WERI-Rb-1 (cell line): ENCODE measurements at regions not wholly inside any gene's neighbourhood (a gene's known extent, or its start where the extent isn't known, plus 50 kb on each side); places are given as distances from the start of the nearest gene placed in this dataset.

Source experiments
- DNase-seq: peaks from one replicate; pipeline ENCODE4 v3.0.0-alpha.2; 2020
- H3K27ac ChIP-seq: fragments of 250-450 bp; sonication (Bioruptor Pico); 2 replicates; pipeline ENCODE4 v1.5.1; 2020; ENCODE audit warnings: mild to moderate bottlenecking, moderate library complexity
- H3K27me3 ChIP-seq: fragments of 250-450 bp; sonication (Bioruptor Pico); 2 replicates; pipeline ENCODE4 v1.5.1; 2021; ENCODE audit warnings: mild to moderate bottlenecking, low read depth, moderate library complexity; ENCODE audit not compliant: insufficient read depth, severe bottlenecking
- H3K36me3 ChIP-seq: fragments of 250-450 bp; sonication (Bioruptor Pico); 2 replicates; pipeline ENCODE4 v1.5.1; 2020; ENCODE audit warnings: mild to moderate bottlenecking, moderate library complexity
- H3K4me3 ChIP-seq: 2 replicates; pipeline ENCODE4 v1.5.1; 2011; ENCODE audit warnings: low read depth, mild to moderate bottlenecking, control low read depth, low read length
- H3K9me3 ChIP-seq: fragments of 250-450 bp; sonication (Bioruptor Pico); 2 replicates; pipeline ENCODE4 v1.5.1; 2021; ENCODE audit warnings: mild to moderate bottlenecking, moderate library complexity; ENCODE audit not compliant: severe bottlenecking
- TF ChIP-seq, protein P1 (sequence below): IDR thresholded peaks from 2 replicates; pipeline ENCODE4 v1.5.1; 2011; ENCODE audit warnings: low read depth, mild to moderate bottlenecking, control low read depth, inconsistent platforms, low read length

DNA sequence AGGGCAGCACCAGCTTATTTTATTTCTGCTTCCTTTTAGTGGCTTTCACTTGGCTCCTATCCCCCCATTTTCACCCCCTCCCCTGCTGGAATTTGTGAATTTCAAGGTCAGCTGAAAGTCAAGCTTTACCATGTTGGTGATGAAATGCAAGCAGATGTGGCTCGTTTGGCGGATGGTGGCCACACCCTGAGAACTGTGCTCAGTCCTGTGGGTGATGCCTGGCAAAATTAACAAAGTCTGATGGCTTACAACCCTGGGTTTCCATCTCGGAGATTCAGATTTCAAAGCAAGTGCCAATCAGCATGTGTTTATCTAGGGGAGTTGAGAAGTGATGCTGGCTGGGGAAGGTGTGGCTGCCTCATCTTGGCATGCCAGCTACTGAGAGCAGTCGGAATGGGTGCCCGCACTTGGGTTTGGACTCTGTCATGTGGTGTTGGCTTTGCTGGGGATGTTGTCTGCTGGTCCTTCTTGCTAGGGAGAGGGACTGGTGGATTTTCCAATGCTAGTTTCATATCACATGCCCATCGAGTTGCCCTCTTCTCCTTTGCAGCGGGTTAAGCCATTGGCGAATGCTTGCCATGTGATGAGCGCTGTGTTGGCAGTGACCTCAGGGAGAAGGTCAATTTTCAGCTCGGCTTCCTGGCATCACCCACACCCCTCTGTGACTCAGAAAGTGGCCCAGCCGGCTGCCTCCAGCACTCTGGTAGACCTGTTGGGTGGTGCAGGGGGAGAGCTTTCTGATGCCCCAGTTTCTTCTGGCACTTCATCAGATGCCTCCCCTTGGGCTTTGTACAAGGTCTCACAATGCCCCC is 77.0 kb upstream of the PITX1 start:
- H3K4me3 ChIP-seq = no peak overlapping the region
- H3K27ac ChIP-seq = no peak overlapping the region
- H3K36me3 ChIP-seq = no peaks in the 10 kb centered on the region
- no peaks in the 10 kb centered on the region for H3K27me3 ChIP-seq
- TF ChIP-seq, protein P1, sequence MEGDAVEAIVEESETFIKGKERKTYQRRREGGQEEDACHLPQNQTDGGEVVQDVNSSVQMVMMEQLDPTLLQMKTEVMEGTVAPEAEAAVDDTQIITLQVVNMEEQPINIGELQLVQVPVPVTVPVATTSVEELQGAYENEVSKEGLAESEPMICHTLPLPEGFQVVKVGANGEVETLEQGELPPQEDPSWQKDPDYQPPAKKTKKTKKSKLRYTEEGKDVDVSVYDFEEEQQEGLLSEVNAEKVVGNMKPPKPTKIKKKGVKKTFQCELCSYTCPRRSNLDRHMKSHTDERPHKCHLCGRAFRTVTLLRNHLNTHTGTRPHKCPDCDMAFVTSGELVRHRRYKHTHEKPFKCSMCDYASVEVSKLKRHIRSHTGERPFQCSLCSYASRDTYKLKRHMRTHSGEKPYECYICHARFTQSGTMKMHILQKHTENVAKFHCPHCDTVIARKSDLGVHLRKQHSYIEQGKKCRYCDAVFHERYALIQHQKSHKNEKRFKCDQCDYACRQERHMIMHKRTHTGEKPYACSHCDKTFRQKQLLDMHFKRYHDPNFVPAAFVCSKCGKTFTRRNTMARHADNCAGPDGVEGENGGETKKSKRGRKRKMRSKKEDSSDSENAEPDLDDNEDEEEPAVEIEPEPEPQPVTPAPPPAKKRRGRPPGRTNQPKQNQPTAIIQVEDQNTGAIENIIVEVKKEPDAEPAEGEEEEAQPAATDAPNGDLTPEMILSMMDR = no peak
- no peak for DNase-seq
- no peaks in the 10 kb centered on the region for H3K9me3 ChIP-seq

DNA sequence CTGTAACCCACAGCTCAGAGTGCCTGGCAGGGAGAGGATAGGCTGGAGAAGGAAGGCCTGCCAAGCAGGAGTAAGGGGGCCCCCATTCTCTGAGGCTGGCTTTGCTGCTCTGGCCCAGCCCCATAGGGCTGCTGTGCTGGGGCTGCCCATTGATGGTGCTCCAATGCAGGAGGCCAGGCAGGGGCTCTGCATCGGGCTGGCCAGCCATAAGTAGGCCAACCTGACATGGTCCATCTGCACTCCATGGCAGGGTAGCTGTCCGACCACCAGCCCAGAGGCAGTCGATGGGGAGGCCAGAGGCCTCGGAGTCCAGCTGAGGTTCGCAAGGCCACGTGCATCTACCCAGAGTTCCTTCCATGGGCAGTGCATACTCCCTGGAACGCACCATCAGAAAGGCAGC is 75.0 kb upstream of the PITX1 start:
- DNase-seq = no peak
- no peaks in the 10 kb centered on the region for H3K27me3 ChIP-seq
- no peak overlapping the region for H3K27ac ChIP-seq
- TF ChIP-seq, protein P1 = no peak
- no peak overlapping the region for H3K4me3 ChIP-seq
- H3K9me3 ChIP-seq = no peaks in the 10 kb centered on the region
- H3K36me3 ChIP-seq = no peaks in the 10 kb centered on the region

DNA sequence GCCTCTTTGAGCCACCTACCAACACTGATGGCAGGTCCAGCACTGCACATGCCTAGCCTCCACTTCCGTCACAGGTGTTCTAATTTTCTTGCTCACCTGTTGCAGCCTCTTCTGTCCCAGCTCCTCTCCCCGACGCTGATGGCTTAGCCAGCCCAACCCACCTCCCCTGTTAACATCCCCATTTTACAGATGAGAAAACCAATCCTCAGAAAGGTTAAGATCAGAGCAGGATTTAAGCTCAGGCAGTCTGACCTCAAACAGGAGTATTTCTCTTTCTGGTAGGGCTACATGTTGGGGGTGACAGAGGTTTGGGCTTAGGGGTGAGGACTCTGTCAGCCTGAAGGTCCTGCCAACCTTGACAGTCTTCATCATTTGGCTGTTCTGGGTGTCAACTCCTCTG is 74.5 kb upstream of the PITX1 start:
- Histone ChIP-seq H3K27me3 (no peaks in the 10 kb centered on the region), H3K4me3 (no peak overlapping the region), H3K27ac (no peak overlapping the region), H3K36me3 (no peaks in the 10 kb centered on the region), H3K9me3 (no peaks in the 10 kb centered on the region)
- DNase-seq = no peak
- TF ChIP-seq, protein P1 = no peak

DNA sequence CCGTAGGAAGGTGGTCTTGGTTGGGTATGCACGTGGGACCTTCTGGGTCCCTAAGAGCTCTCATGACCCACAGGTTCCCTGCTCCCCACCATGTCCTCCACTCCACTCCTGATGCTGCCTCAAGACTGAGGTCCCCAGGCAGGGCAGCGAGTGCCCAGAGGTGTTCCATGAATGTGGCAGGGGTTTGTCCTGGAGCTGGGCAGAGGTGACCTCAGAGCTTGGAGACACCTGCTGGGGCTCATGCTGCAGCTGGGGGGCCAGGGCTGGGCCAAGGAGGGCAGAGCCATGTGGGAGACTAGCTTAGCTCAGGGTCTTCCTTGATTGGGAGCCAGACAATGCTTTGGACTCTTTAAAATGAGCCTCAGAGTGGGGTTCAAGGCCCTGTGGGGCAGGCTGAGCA is 74.0 kb upstream of the PITX1 start:
- TF ChIP-seq, protein P1 = no peak
- no peaks in the 10 kb centered on the region for H3K9me3 ChIP-seq
- DNase-seq = no peak

DNA sequence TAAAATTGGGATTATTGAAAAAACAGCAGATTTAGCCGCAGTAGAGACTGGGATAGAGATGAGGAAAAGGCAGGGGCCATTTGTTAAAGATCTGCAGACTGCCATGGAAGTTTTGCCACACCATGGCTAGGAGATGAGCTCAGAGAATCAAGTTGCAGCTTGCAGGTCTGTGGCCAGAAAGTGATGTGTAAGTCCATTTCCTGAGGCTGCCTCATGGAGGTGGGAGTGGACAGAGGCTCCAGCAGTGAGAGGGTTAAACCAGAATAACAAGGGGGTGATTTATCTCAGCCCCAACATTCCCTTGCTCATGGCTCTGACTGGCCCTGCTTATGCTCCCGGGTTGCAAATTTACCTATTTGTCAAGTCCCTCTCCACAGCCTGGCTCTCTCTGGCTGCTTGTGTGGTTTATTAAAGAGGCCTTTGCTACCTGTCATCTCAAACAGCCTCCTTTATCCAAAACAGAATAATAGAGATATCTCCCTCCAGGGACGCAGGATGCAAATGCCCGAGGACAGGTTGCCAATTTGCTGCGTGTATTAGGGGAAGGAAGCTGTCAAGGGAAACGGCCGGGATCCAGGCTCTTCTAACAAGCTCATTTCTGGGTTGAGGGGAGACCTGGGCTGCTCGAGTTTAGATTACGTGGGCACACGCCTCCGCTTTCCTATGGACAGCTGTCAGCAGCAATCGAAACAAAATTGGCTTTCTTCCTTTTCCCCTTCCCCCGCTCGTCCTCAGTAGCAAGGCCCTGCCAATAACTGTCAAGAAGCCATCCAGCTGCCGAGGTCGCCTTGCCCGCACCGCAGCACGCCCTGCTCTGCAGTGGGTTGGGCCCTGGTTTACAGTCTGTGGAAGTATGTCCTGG is 72.8 kb upstream of the PITX1 start:
- no peak overlapping the region for H3K27ac ChIP-seq
- no peaks in the 10 kb centered on the region for H3K27me3 ChIP-seq
- DNase-seq = no peak

More for the DNA sequence above, 74.0 kb upstream of the PITX1 start:
- Histone ChIP-seq H3K4me3 (no peak overlapping the region), H3K27me3 (no peaks in the 10 kb centered on the region), H3K36me3 (no peaks in the 10 kb centered on the region), H3K27ac (no peak overlapping the region)

More for the DNA sequence above, 72.8 kb upstream of the PITX1 start:
- TF ChIP-seq, protein P1 = no peak
- Histone ChIP-seq H3K9me3 (no peaks in the 10 kb centered on the region), H3K36me3 (no peaks in the 10 kb centered on the region), H3K4me3 (no peak overlapping the region)
